ENCODE measurements at regions not wholly inside any gene's neighbourhood (a gene's known extent, or its start where the extent isn't known, plus 50 kb on each side); places are given as distances from the start of the nearest gene placed in this dataset.

DNA sequence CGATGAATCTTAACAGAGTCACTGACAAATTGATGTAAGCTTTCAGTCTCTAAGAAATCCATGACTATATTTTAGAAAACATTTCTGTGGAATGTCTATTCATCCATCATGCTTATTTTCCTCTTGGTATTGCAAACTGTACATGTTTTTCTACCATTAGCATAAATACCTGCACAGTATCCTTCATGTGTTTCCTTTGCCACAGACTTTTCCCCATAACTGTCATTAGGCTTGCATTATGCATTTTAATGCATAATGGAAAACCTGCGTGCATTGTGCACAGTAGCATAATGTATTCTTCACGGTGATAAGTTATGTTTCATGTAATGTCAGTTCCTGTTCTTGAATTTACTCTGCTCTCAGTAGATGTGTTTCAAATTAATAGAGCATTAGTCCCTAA is 403.1 kb upstream of the EPHA3 start:
- TF ChIP-seq, protein P1, sequence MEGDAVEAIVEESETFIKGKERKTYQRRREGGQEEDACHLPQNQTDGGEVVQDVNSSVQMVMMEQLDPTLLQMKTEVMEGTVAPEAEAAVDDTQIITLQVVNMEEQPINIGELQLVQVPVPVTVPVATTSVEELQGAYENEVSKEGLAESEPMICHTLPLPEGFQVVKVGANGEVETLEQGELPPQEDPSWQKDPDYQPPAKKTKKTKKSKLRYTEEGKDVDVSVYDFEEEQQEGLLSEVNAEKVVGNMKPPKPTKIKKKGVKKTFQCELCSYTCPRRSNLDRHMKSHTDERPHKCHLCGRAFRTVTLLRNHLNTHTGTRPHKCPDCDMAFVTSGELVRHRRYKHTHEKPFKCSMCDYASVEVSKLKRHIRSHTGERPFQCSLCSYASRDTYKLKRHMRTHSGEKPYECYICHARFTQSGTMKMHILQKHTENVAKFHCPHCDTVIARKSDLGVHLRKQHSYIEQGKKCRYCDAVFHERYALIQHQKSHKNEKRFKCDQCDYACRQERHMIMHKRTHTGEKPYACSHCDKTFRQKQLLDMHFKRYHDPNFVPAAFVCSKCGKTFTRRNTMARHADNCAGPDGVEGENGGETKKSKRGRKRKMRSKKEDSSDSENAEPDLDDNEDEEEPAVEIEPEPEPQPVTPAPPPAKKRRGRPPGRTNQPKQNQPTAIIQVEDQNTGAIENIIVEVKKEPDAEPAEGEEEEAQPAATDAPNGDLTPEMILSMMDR (conservative IDR thresholded peaks at IDR 0.05; ENCODE audit: low read depth, low read length) = no peak
- TF ChIP-seq EZH2 (IDR thresholded peaks at IDR 0.05; ENCODE audit: low read length, unreplicated experiment) (no peak), EZH2phosphoT487 (IDR thresholded peaks at IDR 0.05; ENCODE audit: borderline replicate concordance, low read length) (no peak)

All from PC-3 (cell line).